SU-DHL-6 (cell line): ENCODE measurements at regions not wholly inside any gene's neighbourhood (a gene's known extent, or its start where the extent isn't known, plus 50 kb on each side); places are given as distances from the start of the nearest gene placed in this dataset.

Source experiments
- H2AFZ ChIP-seq: fragments of 200-600 bp; sonication (generic); 2 replicates; pipeline ENCODE4 v1.6.1; 2014; ENCODE audit warnings: low read depth, mild to moderate bottlenecking, moderate library complexity, mixed read lengths, antibody characterized with exemption, low read length; ENCODE audit not compliant: severe bottlenecking
- H3F3A ChIP-seq: fragments of 200-600 bp; shearing (Covaris generic); 2 replicates; pipeline ENCODE4 v1.6.0; 2016; ENCODE audit warnings: antibody characterized with exemption, mild to moderate bottlenecking; ENCODE audit not compliant: insufficient read depth
- H3K27ac ChIP-seq: fragments of 200-600 bp; sonication (generic); 2 replicates; pipeline ENCODE4 v1.5.1; 2016; ENCODE audit warnings: low read depth, mild to moderate bottlenecking, low read length, moderate library complexity, mixed read lengths
- H3K27me3 ChIP-seq: fragments of 200-600 bp; sonication (generic), shearing (Covaris generic); 2 replicates; pipeline ENCODE4 v1.6.0; 2014; ENCODE audit warnings: mild to moderate bottlenecking, low read length
- H3K36me3 ChIP-seq: fragments of 200-600 bp; sonication (generic); 2 replicates; pipeline ENCODE4 v1.6.1; 2014; ENCODE audit warnings: mild to moderate bottlenecking, low read length, mixed read lengths
- H3K4me2 ChIP-seq: fragments of 300-600, 200-600 bp; shearing (Covaris generic), sonication (generic); 2 replicates; pipeline ENCODE4 v1.6.0; 2014; ENCODE audit warnings: low read length, low read depth, mild to moderate bottlenecking; ENCODE audit not compliant: poor library complexity, severe bottlenecking
- H3K4me3 ChIP-seq: fragments of 200-600 bp; sonication (generic); 2 replicates; pipeline ENCODE4 v1.5.1; 2014; ENCODE audit warnings: antibody characterized with exemption, low read length, mild to moderate bottlenecking, mixed read lengths; ENCODE audit not compliant: insufficient read depth, poor library complexity, severe bottlenecking
- H3K79me2 ChIP-seq: fragments of 200-600 bp; sonication (generic); 2 replicates; pipeline ENCODE4 v1.6.1; 2014; ENCODE audit warnings: mild to moderate bottlenecking, low read length, moderate library complexity; ENCODE audit not compliant: insufficient read depth
- H3K9ac ChIP-seq: fragments of 200-600 bp; sonication (generic); 2 replicates; pipeline ENCODE4 v1.7.0; 2014; ENCODE audit warnings: mild to moderate bottlenecking, low read length
- H3K9me2 ChIP-seq: fragments of 200-600 bp; sonication (generic); replicated peaks from 2 replicates; pipeline ENCODE4 v1.6.1; 2014; ENCODE audit warnings: low read length; ENCODE audit not compliant: insufficient read depth
- H3K9me3 ChIP-seq: fragments of 200-600 bp; sonication (generic); 2 replicates; pipeline ENCODE4 v1.6.1; 2014; ENCODE audit warnings: low read length, mixed read lengths; ENCODE audit not compliant: insufficient read depth
- H4K20me1 ChIP-seq: fragments of 200-600 bp; sonication (generic); 2 replicates; pipeline ENCODE4 v1.6.1; 2014; ENCODE audit warnings: low read depth, mild to moderate bottlenecking, antibody characterized with exemption, low read length, moderate library complexity, mixed read lengths
- CTCF ChIP-seq: fragments of 200-600 bp; sonication (generic); IDR thresholded peaks from one replicate; pipeline ENCODE4 v1.5.1; 2017; ENCODE audit warnings: antibody characterized with exemption, mild to moderate bottlenecking, low read length, moderate library complexity; ENCODE audit not compliant: insufficient read depth, poor library complexity, severe bottlenecking
- EZH2phosphoT487 ChIP-seq: fragments of 200-600 bp; sonication (generic), shearing (Covaris generic); conservative IDR thresholded peaks from 2 replicates; pipeline ENCODE4 v1.6.1; 2018; ENCODE audit warnings: mild to moderate bottlenecking, antibody characterized with exemption, low read length, moderate library complexity, mixed read lengths

- Histone ChIP-seq H3K79me2 (no peaks in the 10 kb centered on the region), H3K27ac (no peak overlapping the region), H3F3A (no peaks in the 10 kb centered on the region), H3K4me3 (no peak overlapping the region), H3K27me3 (no peaks in the 10 kb centered on the region), H3K9ac (no peak overlapping the region), H3K9me2 (no peaks in the 10 kb centered on the region), H3K36me3 (no peaks in the 10 kb centered on the region), H2AFZ (no peak overlapping the region), H3K9me3 (0 out of 2 replicates have a peak, but pooled peaks cover 4% of the 10 kb centered on the region), H3K4me2 (no peak overlapping the region), H4K20me1 (no peaks in the 10 kb centered on the region)
- no peak for TF ChIP-seq EZH2phosphoT487
- TF ChIP-seq CTCF = no peak
These were observed 156.2 kb downstream of the SPP2 start for GRCh38 chr2:234206738-234207137.

- no peaks in the 10 kb centered on the region for H4K20me1 ChIP-seq
- no peak overlapping the region for H3K4me2 ChIP-seq
- no peaks in the 10 kb centered on the region for H3K36me3 ChIP-seq
- no peak overlapping the region for H2AFZ ChIP-seq
- 0 out of 2 replicates have a peak, but pooled peaks cover 4% of the 10 kb centered on the region for H3K9me3 ChIP-seq
- H3K79me2 ChIP-seq = no peaks in the 10 kb centered on the region
- H3F3A ChIP-seq = no peaks in the 10 kb centered on the region
- no peaks in the 10 kb centered on the region for H3K27me3 ChIP-seq
- TF ChIP-seq EZH2phosphoT487 (no peak), CTCF (no peak)
- H3K9ac ChIP-seq = no peak overlapping the region
- H3K9me2 ChIP-seq = no peaks in the 10 kb centered on the region
- H3K27ac ChIP-seq = no peak overlapping the region
- no peak overlapping the region for H3K4me3 ChIP-seq
These were observed 154.0 kb downstream of the SPP2 start for GRCh38 chr2:234204480-234204879.

GRCh38 chr2:234203135-234203984 lies 152.9 kb downstream of the SPP2 start:
- Histone ChIP-seq H3K79me2 (no peaks in the 10 kb centered on the region), H3K27me3 (no peaks in the 10 kb centered on the region), H3K9ac (no peak overlapping the region), H2AFZ (no peak overlapping the region), H3K9me3 (0 out of 2 replicates have a peak, but pooled peaks cover 4% of the 10 kb centered on the region), H3K36me3 (no peaks in the 10 kb centered on the region), H3K27ac (no peak overlapping the region), H3F3A (no peaks in the 10 kb centered on the region), H3K9me2 (no peaks in the 10 kb centered on the region), H3K4me3 (no peak overlapping the region), H3K4me2 (no peak overlapping the region), H4K20me1 (no peaks in the 10 kb centered on the region)
- TF ChIP-seq EZH2phosphoT487 = no peak

- Histone ChIP-seq H3K36me3 (no peaks in the 10 kb centered on the region), H3F3A (no peaks in the 10 kb centered on the region), H3K79me2 (no peaks in the 10 kb centered on the region), H3K9me2 (no peaks in the 10 kb centered on the region), H2AFZ (no peak overlapping the region), H3K9me3 (0 out of 2 replicates have a peak, but pooled peaks cover 4% of the 10 kb centered on the region), H3K27me3 (no peaks in the 10 kb centered on the region), H3K9ac (no peak overlapping the region), H3K4me2 (no peak overlapping the region), H3K27ac (no peak overlapping the region), H3K4me3 (no peak overlapping the region), H4K20me1 (no peaks in the 10 kb centered on the region)
- no peak for TF ChIP-seq CTCF
- TF ChIP-seq EZH2phosphoT487 = no peak
These were observed 152.1 kb downstream of the SPP2 start for GRCh38 chr2:234202601-234203000.
